T-helper 1 cell treated with Interleukin-12 subunit alpha and Interleukin-12 subunit beta and Interleukin-4 antibody, amounts not matched to agents 30 μg/mL and 1 μg/mL, for 36 hours (primary cell): ENCODE measurements at regions not wholly inside any gene's neighbourhood (a gene's known extent, or its start where the extent isn't known, plus 50 kb on each side); places are given as distances from the start of the nearest gene placed in this dataset.
"Not testable (repeated sequence)": the region's sequence is repeated elsewhere in the genome, so short reads cannot be mapped to it uniquely, and the experiment has no call there.

Source experiments
- H3K27ac Mint-ChIP-seq: one replicate; pipeline ENCODE4 v1.8.0; 2021; ENCODE audit warnings: mild to moderate bottlenecking, mixed read lengths
- H3K27me3 Mint-ChIP-seq: one replicate; pipeline ENCODE4 v1.8.0; 2021; ENCODE audit warnings: low read depth, mixed read lengths
- H3K36me3 Mint-ChIP-seq: one replicate; pipeline ENCODE4 v1.8.0; 2021; ENCODE audit warnings: low read depth, mixed read lengths
- H3K4me1 Mint-ChIP-seq: one replicate; pipeline ENCODE4 v1.8.0; 2021; ENCODE audit warnings: low read depth, mixed read lengths
- H3K4me3 Mint-ChIP-seq: one replicate; pipeline ENCODE4 v1.8.0; 2021; ENCODE audit warnings: mild to moderate bottlenecking, moderate library complexity, mixed read lengths
- H3K9me3 Mint-ChIP-seq: one replicate; pipeline ENCODE4 v1.8.0; 2021; ENCODE audit warnings: mixed read lengths

GRCh38 chr2:105540642-105541041, 141.8 kb upstream of the FHL2 start:
- no peaks in the 10 kb centered on the region for H3K36me3 Mint-ChIP-seq

GRCh38 chr2:105539331-105539730, 140.5 kb upstream of the FHL2 start:
- Mint-ChIP-seq H3K4me1 (no peaks in the 10 kb centered on the region), H3K27ac (no peak overlapping the region), H3K27me3 (no peaks in the 10 kb centered on the region), H3K4me3 (no peak overlapping the region), H3K9me3 (no peaks in the 10 kb centered on the region), H3K36me3 (no peaks in the 10 kb centered on the region)

More at GRCh38 chr2:105540642-105541041, 141.8 kb upstream of the FHL2 start:
- Mint-ChIP-seq H3K9me3 (no peaks in the 10 kb centered on the region), H3K27ac (no peak overlapping the region), H3K4me3 (no peak overlapping the region), H3K4me1 (peaks cover 1% of the 10 kb centered on the region), H3K27me3 (peaks cover 2% of the 10 kb centered on the region)

- H3K9me3 Mint-ChIP-seq: no peaks in the 10 kb centered on the region
- no peaks in the 10 kb centered on the region for H3K4me1 Mint-ChIP-seq
- H3K36me3 Mint-ChIP-seq: no peaks in the 10 kb centered on the region
- H3K27me3 Mint-ChIP-seq: no peaks in the 10 kb centered on the region
- H3K4me3 Mint-ChIP-seq: no peak overlapping the region
- H3K27ac Mint-ChIP-seq: no peak overlapping the region
Observed at GRCh38 chr2:105538840-105539239, 140.0 kb upstream of the FHL2 start.

- H3K4me1 Mint-ChIP-seq: no peaks in the 10 kb centered on the region
- H3K9me3 Mint-ChIP-seq: no peaks in the 10 kb centered on the region
- no peak overlapping the region for H3K27ac Mint-ChIP-seq
- H3K4me3 Mint-ChIP-seq: no peak overlapping the region
- H3K27me3 Mint-ChIP-seq: no peaks in the 10 kb centered on the region
- H3K36me3 Mint-ChIP-seq: no peaks in the 10 kb centered on the region
Observed at GRCh38 chr2:105537920-105538319, 139.1 kb upstream of the FHL2 start.

GRCh38 chr2:105537466-105537865, 138.6 kb upstream of the FHL2 start:
- H3K36me3 Mint-ChIP-seq: no peaks in the 10 kb centered on the region
- H3K4me3 Mint-ChIP-seq: no peak overlapping the region
- H3K27ac Mint-ChIP-seq: no peak overlapping the region
- no peaks in the 10 kb centered on the region for H3K27me3 Mint-ChIP-seq
- no peaks in the 10 kb centered on the region for H3K4me1 Mint-ChIP-seq
- H3K9me3 Mint-ChIP-seq: no peaks in the 10 kb centered on the region

GRCh38 chr2:105536175-105536574, 137.3 kb upstream of the FHL2 start:
- Mint-ChIP-seq H3K27me3 (peaks cover 4% of the 10 kb centered on the region), H3K27ac (no peak overlapping the region), H3K36me3 (no peaks in the 10 kb centered on the region), H3K9me3 (no peaks in the 10 kb centered on the region), H3K4me3 (no peak overlapping the region), H3K4me1 (no peaks in the 10 kb centered on the region)

DNA sequence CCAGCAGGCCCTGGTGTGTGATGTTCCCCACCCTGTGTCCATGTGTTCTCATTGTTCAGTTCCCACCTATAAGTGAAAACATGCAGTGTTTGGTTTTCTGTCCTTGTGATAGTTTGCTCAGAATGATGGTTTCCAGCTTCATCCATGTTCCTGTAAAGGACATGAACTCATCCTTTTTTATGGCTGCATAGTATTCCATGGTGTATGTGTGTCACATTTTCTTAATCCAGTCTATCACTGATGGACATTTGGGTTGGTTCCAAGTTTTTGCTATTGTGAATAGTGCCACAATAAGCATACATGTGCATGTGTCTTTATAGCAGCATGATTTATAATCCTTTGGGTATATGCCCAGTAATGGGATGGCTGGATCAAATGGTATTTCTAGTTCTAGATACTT, 130.4 kb upstream of the FHL2 start:
- H3K36me3 Mint-ChIP-seq, H3K4me3 Mint-ChIP-seq, H3K9me3 Mint-ChIP-seq, H3K27ac Mint-ChIP-seq, H3K4me1 Mint-ChIP-seq: not testable (repeated sequence)
- H3K27me3 Mint-ChIP-seq: peaks cover 19% of the 10 kb centered on the region

DNA sequence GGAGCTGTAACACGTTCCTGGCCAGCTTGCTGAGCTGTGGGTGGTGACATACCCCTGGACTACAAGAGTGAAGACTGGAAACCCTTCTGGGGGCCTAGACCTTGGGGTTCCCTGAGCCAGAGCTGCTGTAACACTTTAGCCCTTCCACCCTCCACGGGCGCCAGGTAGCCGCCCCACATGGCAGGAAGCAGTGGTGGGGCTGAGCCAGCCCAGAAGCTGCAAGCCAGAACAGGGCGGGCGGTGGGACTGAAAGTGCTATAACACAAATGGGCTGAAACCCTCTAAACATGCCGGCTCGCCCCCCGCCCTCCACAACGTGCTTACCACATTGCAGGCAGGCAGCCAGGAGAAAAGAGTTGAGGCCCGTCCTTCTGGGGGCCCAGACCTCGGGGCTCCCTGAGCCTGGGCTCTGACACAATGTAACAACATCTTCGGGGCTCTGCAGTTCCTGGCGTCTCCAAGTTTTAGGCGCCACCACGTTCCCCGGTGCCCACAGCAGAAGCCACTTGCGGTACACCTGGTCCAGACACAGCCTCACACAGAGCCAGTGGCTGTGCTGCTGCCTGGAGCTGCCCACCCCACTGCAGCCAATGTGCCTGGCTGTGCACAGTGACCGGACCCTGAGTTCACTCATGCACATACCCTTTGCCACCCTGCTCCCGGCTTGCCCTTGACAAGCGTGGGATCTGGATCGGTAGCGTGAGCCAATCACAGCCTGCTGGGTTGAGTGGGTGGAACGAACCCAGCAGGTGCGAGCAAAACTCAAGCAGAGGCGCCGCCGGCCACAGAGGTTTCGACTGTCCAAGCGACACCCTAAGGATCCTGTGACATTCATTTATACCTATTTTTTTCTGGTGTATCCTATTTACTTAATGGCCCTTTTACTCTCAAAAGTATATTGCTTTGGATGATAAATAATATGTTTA, 127.4 kb upstream of the FHL2 start:
- no peak overlapping the region for H3K4me3 Mint-ChIP-seq
- no peaks in the 10 kb centered on the region for H3K4me1 Mint-ChIP-seq
- peaks cover 15% of the 10 kb centered on the region for H3K27me3 Mint-ChIP-seq
- no peak overlapping the region for H3K27ac Mint-ChIP-seq
- no peaks in the 10 kb centered on the region for H3K9me3 Mint-ChIP-seq
- H3K36me3 Mint-ChIP-seq: no peaks in the 10 kb centered on the region

DNA sequence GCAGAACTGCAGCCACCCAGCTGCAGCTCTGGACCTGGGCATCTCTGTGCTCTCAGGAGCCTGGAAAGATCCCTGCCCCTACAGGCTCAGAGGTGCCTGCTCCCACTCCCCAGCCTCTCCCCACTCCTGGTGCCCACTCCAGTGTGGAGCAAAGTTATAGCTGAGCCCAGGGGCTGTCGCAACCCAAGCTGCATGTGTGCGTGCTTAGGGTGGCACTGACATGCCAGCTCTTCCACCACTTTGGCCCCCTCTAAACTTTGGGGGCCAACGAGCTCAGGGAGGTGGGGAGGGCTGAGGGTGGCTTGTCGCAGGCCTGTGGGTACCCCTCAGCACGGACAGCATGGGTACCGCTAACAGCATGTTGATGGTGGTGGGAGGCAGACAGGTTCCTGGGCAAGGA, 126.3 kb upstream of the FHL2 start:
- H3K4me3 Mint-ChIP-seq: no peak overlapping the region
- no peaks in the 10 kb centered on the region for H3K36me3 Mint-ChIP-seq
- peaks cover 17% of the 10 kb centered on the region for H3K27me3 Mint-ChIP-seq
- no peaks in the 10 kb centered on the region for H3K4me1 Mint-ChIP-seq
- no peak overlapping the region for H3K27ac Mint-ChIP-seq
- no peaks in the 10 kb centered on the region for H3K9me3 Mint-ChIP-seq

DNA sequence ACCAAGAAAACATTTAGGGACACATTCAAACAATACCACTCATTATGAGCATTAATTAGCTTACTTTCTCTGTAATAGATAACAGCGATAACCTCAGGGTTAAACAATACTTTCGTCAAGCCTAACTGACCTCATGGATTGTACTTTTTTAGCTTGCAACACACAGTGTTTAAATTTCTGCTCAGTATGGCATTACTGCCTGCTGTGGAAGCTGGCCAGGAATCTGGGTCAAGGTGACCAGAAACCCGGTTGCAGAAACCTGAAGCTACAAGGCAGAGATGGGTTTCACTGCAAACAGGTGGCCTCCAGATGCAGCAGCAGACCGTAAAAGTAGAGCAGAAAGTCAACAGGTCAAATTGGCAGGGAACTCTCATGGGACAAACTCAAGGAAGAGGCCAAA, 123.8 kb upstream of the FHL2 start:
- H3K4me3 Mint-ChIP-seq: no peak overlapping the region
- H3K27ac Mint-ChIP-seq: no peak overlapping the region
- H3K27me3 Mint-ChIP-seq: peaks cover 15% of the 10 kb centered on the region
- no peaks in the 10 kb centered on the region for H3K4me1 Mint-ChIP-seq
- no peaks in the 10 kb centered on the region for H3K9me3 Mint-ChIP-seq
- H3K36me3 Mint-ChIP-seq: no peaks in the 10 kb centered on the region

- H3K27me3 Mint-ChIP-seq: peaks cover 8% of the 10 kb centered on the region
- no peak overlapping the region for H3K27ac Mint-ChIP-seq
- no peaks in the 10 kb centered on the region for H3K36me3 Mint-ChIP-seq
- no peaks in the 10 kb centered on the region for H3K9me3 Mint-ChIP-seq
- no peak overlapping the region for H3K4me3 Mint-ChIP-seq
- no peaks in the 10 kb centered on the region for H3K4me1 Mint-ChIP-seq
Observed at GRCh38 chr2:105521616-105522015, 122.8 kb upstream of the FHL2 start.

DNA sequence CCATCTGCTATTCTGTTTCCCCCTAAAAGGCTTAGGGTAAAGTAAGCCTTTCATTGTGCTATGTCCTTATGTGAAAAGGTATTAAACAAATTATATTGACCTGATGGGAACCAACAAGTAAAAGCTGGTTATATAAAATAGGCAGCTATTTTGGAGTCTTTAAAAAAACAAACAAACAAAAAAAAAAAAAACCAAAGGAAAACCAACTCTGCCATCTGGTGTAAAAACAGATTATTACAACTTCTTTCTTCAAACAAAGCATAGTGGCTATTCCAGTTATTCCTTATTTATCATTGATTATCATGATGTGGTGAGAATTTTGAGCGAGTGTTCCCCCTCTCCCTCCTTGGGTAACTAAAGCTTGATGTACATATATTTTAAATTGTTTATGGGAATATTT, 122.3 kb upstream of the FHL2 start:
- H3K4me3 Mint-ChIP-seq: no peak overlapping the region

GRCh38 chr2:105519516-105519915, 120.7 kb upstream of the FHL2 start:
- Mint-ChIP-seq H3K36me3 (no peaks in the 10 kb centered on the region), H3K27ac (no peak overlapping the region), H3K4me3 (no peak overlapping the region), H3K27me3 (peaks cover 8% of the 10 kb centered on the region), H3K9me3 (no peaks in the 10 kb centered on the region), H3K4me1 (no peaks in the 10 kb centered on the region)

More for the DNA sequence above, 122.3 kb upstream of the FHL2 start:
- Mint-ChIP-seq H3K9me3 (no peaks in the 10 kb centered on the region), H3K4me1 (no peaks in the 10 kb centered on the region), H3K27me3 (peaks cover 8% of the 10 kb centered on the region), H3K36me3 (no peaks in the 10 kb centered on the region), H3K27ac (no peak overlapping the region)

- Mint-ChIP-seq H3K4me1 (no peaks in the 10 kb centered on the region), H3K4me3 (no peak overlapping the region), H3K9me3 (no peaks in the 10 kb centered on the region)
Observed at GRCh38 chr2:105518897-105519296, 120.0 kb upstream of the FHL2 start.

GRCh38 chr2:105517814-105518705, 119.2 kb upstream of the FHL2 start:
- no peak overlapping the region for H3K4me3 Mint-ChIP-seq
- peaks cover 14% of the 10 kb centered on the region for H3K27me3 Mint-ChIP-seq
- no peaks in the 10 kb centered on the region for H3K4me1 Mint-ChIP-seq
- no peaks in the 10 kb centered on the region for H3K9me3 Mint-ChIP-seq
- H3K36me3 Mint-ChIP-seq: no peaks in the 10 kb centered on the region
- no peak overlapping the region for H3K27ac Mint-ChIP-seq

More at GRCh38 chr2:105518897-105519296, 120.0 kb upstream of the FHL2 start:
- H3K27ac Mint-ChIP-seq: no peak overlapping the region
- no peaks in the 10 kb centered on the region for H3K36me3 Mint-ChIP-seq
- peaks cover 10% of the 10 kb centered on the region for H3K27me3 Mint-ChIP-seq
